ENCODE measurements at regions not wholly inside any gene's neighbourhood (a gene's known extent, or its start where the extent isn't known, plus 50 kb on each side); places are given as distances from the start of the nearest gene placed in this dataset.

DNA sequence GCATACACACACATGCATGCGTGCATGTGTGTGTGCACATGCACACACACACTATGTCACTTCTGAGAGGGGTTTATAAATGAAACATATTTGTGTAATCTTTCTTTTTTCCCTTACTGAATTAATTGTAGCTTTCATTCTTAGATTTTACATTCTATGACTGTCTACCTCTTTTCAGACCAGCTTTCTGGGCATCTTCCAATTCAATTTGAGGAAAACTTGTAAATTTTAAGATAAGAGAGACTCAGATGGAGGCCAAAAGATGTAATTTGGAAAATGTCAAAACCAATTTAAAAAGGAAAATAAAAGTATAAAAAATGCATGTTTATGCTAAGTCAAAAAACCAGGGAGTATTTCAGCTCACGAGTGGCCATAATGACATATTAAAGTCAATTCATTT lies 594.5 kb downstream of the OLFM4 start:
- Histone ChIP-seq H3K23ac (ENCODE audit: insufficient read length) (no peak overlapping the region), H4K5ac (ENCODE audit: insufficient read length, low read depth, low read length) (no peak overlapping the region), H2BK5ac (ENCODE audit: low read depth, low read length) (no peak overlapping the region), H3K18ac (ENCODE audit: extremely low read depth, low read length) (no peak overlapping the region), H3K4me2 (ENCODE audit: insufficient read depth in 1 of 2, low read depth in 2 of 2, low read length in 2 of 2) (no peak overlapping the region), H3K14ac (ENCODE audit: insufficient read length) (no peak overlapping the region), H4K8ac (ENCODE audit: extremely low read depth, insufficient read depth, low read length) (no peak overlapping the region), H4K91ac (replicated peaks; ENCODE audit: insufficient read length, low read length) (no peak overlapping the region), H2BK12ac (ENCODE audit: low read depth, low read length) (no peak overlapping the region), H2BK15ac (ENCODE audit: low read length) (no peak overlapping the region), H3K56ac (replicated peaks; ENCODE audit: insufficient read length, low read depth, low read length) (no peak overlapping the region), H2BK20ac (ENCODE audit: low read length) (no peak overlapping the region), H3K4ac (replicated peaks; ENCODE audit: insufficient read length, low read depth, low read length) (no peak overlapping the region), H3K27ac (ENCODE audit: low read depth, low read length) (no peak overlapping the region), H3K9me3 (ENCODE audit: insufficient read depth in 2 of 2, low read depth in 1 of 2, low read length in 1 of 2) (no peaks in the 10 kb centered on the region), H2AK5ac (ENCODE audit: low read depth, low read length) (no peak overlapping the region), H3K79me2 (ENCODE audit: control insufficient read depth in 1 of 2, insufficient read depth in 2 of 2, low read length in 2 of 2) (no peaks in the 10 kb centered on the region), H3K27me3 (replicated peaks in 1 of 4; ENCODE audit: control insufficient read depth in 3 of 4, extremely low read depth in 1 of 4, insufficient read depth in 3 of 4, low read length in 3 of 4) (no peaks in the 10 kb centered on the region), H3K4me1 (replicated peaks in 1 of 4; ENCODE audit: control insufficient read depth in 3 of 4, insufficient read depth in 4 of 4, low read length in 3 of 4) (no peaks in the 10 kb centered on the region), H3K23me2 (ENCODE audit: low read depth, low read length) (peaks cover 2% of the 10 kb centered on the region; the same call in 1 of the 2 replicates), H3K79me1 (ENCODE audit: low read depth, low read length) (no peaks in the 10 kb centered on the region), H2BK120ac (replicated peaks; ENCODE audit: low read depth, low read length) (no peak overlapping the region), H4K20me1 (replicated peaks in 1 of 2; ENCODE audit: control insufficient read depth in 1 of 2, insufficient read depth in 2 of 2, low read length in 2 of 2) (no peaks in the 10 kb centered on the region), H2AFZ (ENCODE audit: low read length) (no peak overlapping the region), H3K9ac (replicated peaks in 1 of 4; ENCODE audit: extremely low read depth in 1 of 4, low read depth in 3 of 4, low read length in 3 of 4) (no peak overlapping the region), H3K36me3 (ENCODE audit: control insufficient read depth in 2 of 4, insufficient read depth in 4 of 4, low read length in 3 of 4) (no peaks in the 10 kb centered on the region), H3K4me3 (ENCODE audit: extremely low read depth in 1 of 4, insufficient read depth in 2 of 4, low read depth in 3 of 4, low read length in 4 of 4) (no peak overlapping the region)
- POLR2A ChIA-PET (ENCODE audit: partially characterized antibody) = no interaction called here
- CTCF ChIA-PET (ENCODE audit: partially characterized antibody) = no interaction called here
- TF ChIP-seq TBP (IDR thresholded peaks at IDR 0.05; ENCODE audit: low read depth, low read length) = no peak
- WGBS, 2 experiments (ENCODE audit: extremely low coverage in 1 of 2, insufficient coverage in 1 of 2, insufficient read length in 1 of 2, insufficient replicate concordance in 2 of 2, low coverage in 1 of 2, low lambda C conversion rate in 2 of 2, missing lambda C conversion rate in 1 of 2) = 84% methylated on average over 2 of the region's 2 CpGs; no CpG with 5 or more reads in 1 of the 2 experiments
- FAIRE-seq (no peak), DNase-seq (ENCODE audit: low read depth in 1 of 2, low spot score in 2 of 2) (no peak)
